Activated T-cell treated with anti-CD3 and anti-CD28 coated beads, Interleukin-2, amount 50 U/mL, for 24 hours (primary cell): ENCODE measurements at regions not wholly inside any gene's neighbourhood (a gene's known extent, or its start where the extent isn't known, plus 50 kb on each side); places are given as distances from the start of the nearest gene placed in this dataset.
"Not testable (repeated sequence)": the region's sequence is repeated elsewhere in the genome, so short reads cannot be mapped to it uniquely, and the experiment has no call there.

Experiments used
- DNase-seq: peaks from one replicate; pipeline ENCODE4 v3.0.0-alpha.2; 2020
- H3K27ac Mint-ChIP-seq: 2 replicates; pipeline ENCODE4 v1.8.0; 2020; ENCODE audit warnings: mild to moderate bottlenecking, mixed read lengths
- H3K27me3 Mint-ChIP-seq: 2 replicates; pipeline ENCODE4 v1.8.0; 2020; ENCODE audit warnings: mixed read lengths
- H3K36me3 Mint-ChIP-seq: 2 replicates; pipeline ENCODE4 v1.8.0; 2020; ENCODE audit warnings: low read depth, mixed read lengths
- H3K4me1 Mint-ChIP-seq: 2 replicates; pipeline ENCODE4 v1.8.0; 2020; ENCODE audit warnings: low read depth, mixed read lengths
- H3K4me3 Mint-ChIP-seq: 2 replicates; pipeline ENCODE4 v1.8.0; 2020; ENCODE audit warnings: mild to moderate bottlenecking, moderate library complexity, mixed read lengths
- H3K9me3 Mint-ChIP-seq: 2 replicates; pipeline ENCODE4 v1.8.0; 2020; ENCODE audit warnings: mixed read lengths

DNA sequence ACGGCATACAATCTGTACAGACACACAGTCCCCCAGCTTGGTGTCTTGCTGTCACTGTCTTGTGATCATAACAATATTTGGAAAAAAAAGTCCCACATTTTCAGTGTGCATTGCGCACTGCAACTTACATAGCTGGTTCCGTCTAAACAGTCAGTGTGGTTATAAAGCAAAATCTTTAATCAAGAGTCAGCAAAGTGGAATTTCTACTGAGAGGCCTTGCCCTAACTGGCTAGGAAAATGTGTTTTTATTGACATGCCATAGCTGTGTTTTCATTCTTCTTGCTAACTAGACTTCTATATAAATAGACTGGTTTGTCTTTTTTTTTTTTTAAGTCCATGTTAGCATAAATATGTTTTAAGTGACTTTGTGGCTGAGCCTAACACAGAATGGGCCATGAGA is 174.8 kb downstream of the POLR2M start:
- H3K27me3 Mint-ChIP-seq, result peaks cover 26% of the 10 kb centered on the region
- no peak for DNase-seq
- H3K4me3 Mint-ChIP-seq, result no peak overlapping the region
- no peaks in the 10 kb centered on the region for H3K36me3 Mint-ChIP-seq
- no peak overlapping the region for H3K27ac Mint-ChIP-seq
- H3K9me3 Mint-ChIP-seq, result no peaks in the 10 kb centered on the region
- H3K4me1 Mint-ChIP-seq, result no peaks in the 10 kb centered on the region

DNA sequence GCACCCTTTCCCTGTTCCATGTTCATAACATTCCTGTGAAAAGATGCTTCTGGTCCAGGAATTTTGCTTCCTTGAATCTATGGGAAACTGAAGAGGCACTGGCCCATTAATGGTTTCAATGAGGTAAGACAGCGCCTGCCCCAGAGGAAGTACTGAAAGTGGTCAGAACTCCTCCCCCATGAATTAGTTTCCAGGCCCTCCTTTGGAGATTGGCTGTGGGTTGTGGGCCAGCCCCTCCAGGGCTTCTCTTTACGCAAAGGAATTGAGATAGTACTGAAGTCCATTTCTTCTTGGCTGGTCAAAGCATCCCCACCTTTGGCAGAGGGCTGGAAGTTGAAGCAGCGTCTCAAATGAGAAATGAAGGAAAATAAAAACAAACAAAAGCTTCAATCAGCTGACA is 175.5 kb downstream of the POLR2M start:
- H3K4me1 Mint-ChIP-seq, result no peaks in the 10 kb centered on the region
- no peak overlapping the region for H3K27ac Mint-ChIP-seq
- peaks cover 31% of the 10 kb centered on the region for H3K27me3 Mint-ChIP-seq
- DNase-seq, result no peak
- no peak overlapping the region for H3K4me3 Mint-ChIP-seq
- H3K36me3 Mint-ChIP-seq, result no peaks in the 10 kb centered on the region
- no peaks in the 10 kb centered on the region for H3K9me3 Mint-ChIP-seq

DNA sequence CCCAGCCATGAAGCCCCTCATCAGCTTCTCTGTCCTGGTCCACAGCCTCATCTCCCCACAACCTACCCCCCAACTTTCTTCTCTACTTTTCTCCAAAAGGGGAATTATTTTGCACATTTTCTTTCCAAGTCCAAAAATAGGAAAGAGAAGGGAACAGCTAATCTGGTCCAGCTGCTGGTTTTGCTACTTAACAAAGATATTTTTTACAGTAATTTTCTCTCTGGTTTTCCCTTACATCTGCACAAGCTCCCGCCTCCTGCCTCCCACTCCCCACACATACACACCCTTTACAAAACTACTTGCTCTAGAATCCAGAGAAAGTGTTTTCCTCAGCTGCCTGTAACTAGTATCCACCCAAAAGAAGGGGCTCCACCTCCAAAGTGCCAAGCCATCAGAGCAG is 177.2 kb downstream of the POLR2M start:
- H3K9me3 Mint-ChIP-seq, result no peaks in the 10 kb centered on the region
- no peak for DNase-seq
- H3K4me3 Mint-ChIP-seq, result no peak overlapping the region
- no peak overlapping the region for H3K27ac Mint-ChIP-seq
- H3K27me3 Mint-ChIP-seq, result peaks cover 36% of the 10 kb centered on the region
- H3K36me3 Mint-ChIP-seq, result no peaks in the 10 kb centered on the region
- no peaks in the 10 kb centered on the region for H3K4me1 Mint-ChIP-seq

DNA sequence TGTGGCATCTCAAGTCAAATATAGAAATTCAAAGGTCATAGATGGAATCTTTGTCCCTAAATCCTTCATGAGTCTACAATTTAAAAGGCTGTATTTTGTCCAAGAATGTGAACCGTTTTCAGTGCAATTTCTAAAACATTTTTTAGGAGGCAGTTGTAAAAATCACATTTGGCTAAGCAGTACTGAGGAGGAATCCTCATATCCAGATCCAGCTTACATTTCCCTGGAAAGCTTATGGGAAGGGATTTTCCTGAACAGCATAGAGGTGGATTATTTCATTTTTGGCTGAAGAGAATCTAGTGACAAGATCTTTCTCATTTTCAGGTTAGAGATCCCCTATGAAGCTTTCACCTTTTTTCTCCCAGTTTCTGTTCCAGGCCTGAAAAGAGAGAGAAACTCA is 178.4 kb downstream of the POLR2M start:
- Mint-ChIP-seq H3K4me1 (no peaks in the 10 kb centered on the region), H3K4me3 (no peak overlapping the region), H3K9me3 (no peaks in the 10 kb centered on the region), H3K27me3 (peaks cover 41% of the 10 kb centered on the region), H3K36me3 (no peaks in the 10 kb centered on the region), H3K27ac (no peak overlapping the region)
- DNase-seq, result no peak

DNA sequence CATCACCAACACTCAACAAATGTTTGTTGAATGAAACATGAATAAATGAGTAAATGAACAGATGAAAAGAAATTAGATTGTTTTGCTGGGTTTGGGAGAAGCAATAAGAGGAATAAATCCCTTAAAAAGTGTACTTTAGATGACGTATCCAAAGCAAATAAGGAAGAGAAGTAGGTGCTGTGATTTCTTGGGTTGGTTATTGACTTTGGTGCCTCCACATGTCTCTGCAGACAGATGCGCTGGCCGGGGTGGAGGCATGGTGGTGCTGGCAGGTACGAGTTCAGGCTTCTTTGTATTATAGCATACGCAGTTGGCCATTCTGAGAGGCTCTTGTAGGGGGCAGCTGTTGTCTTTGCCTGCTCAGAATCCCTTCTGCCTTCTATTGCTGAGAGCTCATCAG is 178.9 kb downstream of the POLR2M start:
- DNase-seq, result no peak
- Mint-ChIP-seq H3K4me3 (no peak overlapping the region), H3K27me3 (peaks cover 42% of the 10 kb centered on the region), H3K27ac (no peak overlapping the region), H3K9me3 (no peaks in the 10 kb centered on the region), H3K36me3 (no peaks in the 10 kb centered on the region), H3K4me1 (no peaks in the 10 kb centered on the region)

DNA sequence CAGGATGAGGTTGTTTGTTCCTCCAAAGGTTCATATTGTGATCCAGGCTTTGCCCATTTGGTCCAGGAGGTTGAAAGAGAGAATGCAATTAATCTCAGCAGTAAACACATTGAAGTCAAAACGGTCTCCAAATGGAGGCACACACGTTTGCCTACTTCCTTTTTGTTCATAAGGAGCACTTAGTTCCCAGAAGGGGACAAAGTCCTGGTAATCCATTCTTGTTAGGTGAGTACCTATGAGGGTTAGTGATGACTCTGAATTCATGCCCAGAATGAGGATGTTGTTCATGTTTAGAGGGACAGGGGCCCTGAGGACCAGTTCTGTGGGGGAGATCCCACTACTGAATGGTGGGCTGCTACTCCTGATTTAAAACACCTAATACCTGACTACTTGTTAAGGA is 177.7 kb downstream of the ALDH1A2 start:
- H3K4me1 Mint-ChIP-seq, result no peaks in the 10 kb centered on the region
- H3K9me3 Mint-ChIP-seq, result no peaks in the 10 kb centered on the region
- no peak overlapping the region for H3K27ac Mint-ChIP-seq
- H3K36me3 Mint-ChIP-seq, result no peaks in the 10 kb centered on the region
- DNase-seq, result no peak
- H3K4me3 Mint-ChIP-seq, result no peak overlapping the region
- H3K27me3 Mint-ChIP-seq, result peaks cover 42% of the 10 kb centered on the region

DNA sequence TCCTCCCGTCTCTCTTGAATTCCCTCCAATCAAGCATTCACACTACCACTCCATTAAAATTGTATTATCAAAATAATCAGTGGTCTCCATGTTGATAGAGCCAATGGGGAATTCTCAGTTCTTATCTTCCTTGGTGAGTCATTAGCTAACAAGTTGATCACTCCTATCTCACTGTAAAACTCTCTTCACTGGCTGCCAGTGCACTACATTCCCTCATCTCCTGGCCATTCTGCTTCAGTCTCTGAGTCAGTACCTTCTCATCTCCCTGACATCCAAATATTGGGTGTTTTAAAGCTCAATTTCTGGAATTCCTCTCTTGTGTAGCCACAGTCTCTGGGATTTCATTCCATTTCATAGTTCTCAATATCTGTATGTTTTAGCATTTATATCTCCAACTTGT is 175.2 kb downstream of the ALDH1A2 start:
- no peaks in the 10 kb centered on the region for H3K4me1 Mint-ChIP-seq
- no peak for DNase-seq
- H3K9me3 Mint-ChIP-seq, result no peaks in the 10 kb centered on the region
- H3K27ac Mint-ChIP-seq, result no peak overlapping the region
- no peak overlapping the region for H3K4me3 Mint-ChIP-seq
- H3K36me3 Mint-ChIP-seq, result no peaks in the 10 kb centered on the region
- H3K27me3 Mint-ChIP-seq, result peaks cover 35% of the 10 kb centered on the region

DNA sequence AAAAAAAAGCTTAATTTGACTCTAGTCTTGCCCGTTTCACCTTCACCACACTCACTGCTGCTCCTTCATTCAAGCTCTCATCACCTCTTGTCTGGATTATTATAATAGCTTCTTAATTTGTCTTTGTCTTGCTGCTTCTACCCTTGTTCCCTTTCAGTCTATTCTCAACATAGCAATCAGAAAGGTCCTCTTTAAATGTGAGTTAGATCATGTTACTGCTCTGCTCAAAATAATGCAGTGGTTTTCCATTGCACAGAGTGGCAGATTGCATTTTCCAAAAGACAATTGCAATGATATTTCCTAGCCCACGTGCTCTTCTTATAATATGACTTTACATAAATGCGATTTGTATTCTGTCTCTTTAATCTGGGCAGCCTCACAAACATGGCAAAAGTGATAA is 174.6 kb downstream of the ALDH1A2 start:
- H3K4me3 Mint-ChIP-seq, result no peak overlapping the region
- peaks cover 30% of the 10 kb centered on the region for H3K27me3 Mint-ChIP-seq
- H3K9me3 Mint-ChIP-seq, result no peaks in the 10 kb centered on the region
- no peaks in the 10 kb centered on the region for H3K36me3 Mint-ChIP-seq
- no peaks in the 10 kb centered on the region for H3K4me1 Mint-ChIP-seq
- H3K27ac Mint-ChIP-seq, result no peak overlapping the region
- no peak for DNase-seq

DNA sequence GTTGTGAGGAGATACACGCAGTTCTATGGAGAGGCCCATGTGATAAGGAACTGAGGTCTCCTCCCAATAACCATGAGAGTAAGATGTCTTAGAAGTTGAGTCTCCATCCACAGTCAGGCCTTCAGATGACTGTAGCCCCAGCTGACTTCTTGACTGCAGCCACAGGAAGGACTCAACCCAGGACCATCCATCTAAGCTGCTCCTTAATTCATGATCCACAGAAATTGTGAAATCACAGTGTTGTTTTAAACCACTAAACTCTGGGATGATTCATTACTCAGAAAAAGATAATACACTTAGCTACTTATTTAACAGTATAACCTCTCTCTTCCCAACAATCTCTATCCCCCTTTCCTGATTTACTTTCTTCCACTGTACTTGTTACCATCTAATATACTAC is 173.3 kb downstream of the ALDH1A2 start:
- H3K27me3 Mint-ChIP-seq, result peaks cover 23% of the 10 kb centered on the region
- no peak for DNase-seq
- no peak overlapping the region for H3K4me3 Mint-ChIP-seq

DNA sequence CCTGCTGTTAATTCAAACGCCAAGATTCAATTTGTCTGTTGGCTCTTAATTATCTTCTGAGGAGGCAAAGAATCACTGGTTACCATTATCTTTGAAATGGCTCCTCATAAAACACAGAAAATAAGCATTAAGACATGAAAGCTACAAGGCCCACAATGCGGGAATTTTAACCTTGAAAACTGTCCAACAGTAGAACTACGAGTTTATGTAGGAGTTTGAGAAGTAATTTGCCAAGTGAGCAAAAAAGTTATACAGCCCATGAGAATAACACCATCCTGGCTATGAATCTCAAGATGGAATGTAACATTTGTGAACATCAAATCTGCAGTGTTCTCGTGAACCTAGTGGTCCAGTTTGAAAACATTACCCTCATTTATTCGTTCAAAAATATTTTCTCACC is 172.5 kb downstream of the ALDH1A2 start:
- peaks cover 15% of the 10 kb centered on the region for H3K27me3 Mint-ChIP-seq
- H3K36me3 Mint-ChIP-seq, result no peaks in the 10 kb centered on the region
- no peak overlapping the region for H3K27ac Mint-ChIP-seq

More for the DNA sequence above, 173.3 kb downstream of the ALDH1A2 start:
- Mint-ChIP-seq H3K36me3 (no peaks in the 10 kb centered on the region), H3K9me3 (no peaks in the 10 kb centered on the region), H3K4me1 (no peaks in the 10 kb centered on the region), H3K27ac (no peak overlapping the region)

DNA sequence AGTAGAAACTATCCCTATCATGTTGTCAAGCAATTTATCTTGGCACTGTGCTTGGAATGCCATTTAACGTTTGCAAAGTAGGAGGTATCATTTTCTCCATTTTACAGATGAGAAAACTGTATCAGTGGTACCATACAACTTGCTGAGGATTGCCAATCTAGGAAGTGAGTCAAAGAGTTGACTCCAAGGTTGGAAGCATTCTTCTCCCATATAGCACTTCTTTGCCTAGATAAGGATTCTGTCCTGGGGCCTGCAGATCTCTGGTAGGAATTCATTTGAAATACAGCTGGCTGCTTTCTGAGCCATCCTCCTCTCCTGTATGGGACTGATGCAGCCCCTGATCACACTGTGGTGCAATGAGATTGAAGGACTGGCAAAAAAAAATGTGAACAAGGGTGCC is 170.2 kb downstream of the ALDH1A2 start:
- H3K4me3 Mint-ChIP-seq, result no peak overlapping the region
- DNase-seq, result no peak
- no peak overlapping the region for H3K27ac Mint-ChIP-seq
- no peaks in the 10 kb centered on the region for H3K36me3 Mint-ChIP-seq
- H3K4me1 Mint-ChIP-seq, result no peaks in the 10 kb centered on the region
- H3K9me3 Mint-ChIP-seq, result no peaks in the 10 kb centered on the region
- peaks cover 10% of the 10 kb centered on the region for H3K27me3 Mint-ChIP-seq

More for the DNA sequence above, 172.5 kb downstream of the ALDH1A2 start:
- H3K9me3 Mint-ChIP-seq, result no peaks in the 10 kb centered on the region
- no peak overlapping the region for H3K4me3 Mint-ChIP-seq
- no peaks in the 10 kb centered on the region for H3K4me1 Mint-ChIP-seq
- DNase-seq, result no peak

DNA sequence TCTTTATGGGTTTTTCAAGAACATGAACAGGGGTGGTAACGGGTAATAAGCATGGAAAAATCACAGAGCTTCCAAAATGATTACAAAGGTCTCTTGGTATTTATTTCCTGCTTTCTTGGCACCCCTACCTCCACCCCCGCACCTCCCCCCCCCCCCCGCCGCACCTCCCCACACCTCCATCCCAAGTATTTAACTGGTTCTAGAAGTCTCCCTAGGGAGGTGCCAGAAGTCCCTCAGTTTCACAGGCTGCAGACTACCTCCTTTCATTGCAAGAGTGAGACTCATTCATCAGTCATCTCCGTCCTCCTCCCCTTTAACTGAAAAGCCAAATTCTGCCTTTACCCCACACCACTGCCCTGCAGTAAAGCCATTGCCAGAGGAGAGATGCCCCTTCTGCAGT is 169.4 kb downstream of the ALDH1A2 start:
- DNase-seq, result no peak
- no peaks in the 10 kb centered on the region for H3K36me3 Mint-ChIP-seq

DNA sequence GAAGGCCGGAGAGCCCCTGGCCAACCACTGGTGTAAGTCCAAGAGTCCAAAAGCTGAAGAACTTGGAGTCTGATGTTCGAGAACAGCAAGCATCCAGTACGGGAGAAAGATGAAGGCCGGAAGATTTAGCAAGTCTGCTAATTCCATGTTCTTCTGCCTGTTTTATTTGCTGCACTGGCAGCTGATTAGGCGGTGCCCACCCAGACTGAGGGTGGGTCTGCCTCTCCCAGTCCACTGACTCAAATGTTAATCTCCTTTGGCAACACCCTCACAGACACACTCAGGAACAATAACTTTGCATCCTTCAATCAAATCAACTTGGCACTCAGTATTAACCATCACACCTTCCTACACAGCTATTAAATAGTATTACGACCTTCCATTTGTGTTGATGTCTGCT is 168.6 kb downstream of the ALDH1A2 start:
- H3K36me3 Mint-ChIP-seq, H3K9me3 Mint-ChIP-seq, DNase-seq, H3K27ac Mint-ChIP-seq, H3K4me3 Mint-ChIP-seq, H3K4me1 Mint-ChIP-seq: not testable (repeated sequence)
- H3K27me3 Mint-ChIP-seq, result peaks cover 13% of the 10 kb centered on the region

More for the DNA sequence above, 169.4 kb downstream of the ALDH1A2 start:
- Mint-ChIP-seq H3K27me3 (peaks cover 13% of the 10 kb centered on the region), H3K27ac (no peak overlapping the region), H3K9me3 (no peaks in the 10 kb centered on the region), H3K4me1 (no peaks in the 10 kb centered on the region), H3K4me3 (no peak overlapping the region)

DNA sequence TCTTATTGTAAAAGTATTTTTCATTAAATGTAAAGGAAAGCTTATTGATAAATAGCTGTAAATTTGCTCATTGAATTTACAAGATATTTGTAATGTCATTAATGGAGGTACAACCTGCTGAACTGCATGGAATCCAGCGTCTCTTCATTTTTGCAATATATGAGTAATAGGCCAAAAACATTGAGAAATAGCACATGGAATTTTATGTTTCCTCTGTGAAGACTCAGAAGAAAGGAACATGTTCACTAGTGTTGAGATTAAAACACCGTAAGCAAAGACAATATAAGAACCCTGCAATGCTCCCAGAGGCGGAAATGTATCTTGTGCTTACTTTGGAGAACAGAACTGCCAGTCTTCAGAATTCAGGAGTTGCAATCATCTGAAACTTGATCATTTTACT is 167.6 kb downstream of the ALDH1A2 start:
- no peaks in the 10 kb centered on the region for H3K4me1 Mint-ChIP-seq
- no peak for DNase-seq
- no peaks in the 10 kb centered on the region for H3K9me3 Mint-ChIP-seq
- H3K27ac Mint-ChIP-seq, result no peak overlapping the region
- no peak overlapping the region for H3K4me3 Mint-ChIP-seq
- H3K36me3 Mint-ChIP-seq, result no peaks in the 10 kb centered on the region
- peaks cover 13% of the 10 kb centered on the region for H3K27me3 Mint-ChIP-seq

DNA sequence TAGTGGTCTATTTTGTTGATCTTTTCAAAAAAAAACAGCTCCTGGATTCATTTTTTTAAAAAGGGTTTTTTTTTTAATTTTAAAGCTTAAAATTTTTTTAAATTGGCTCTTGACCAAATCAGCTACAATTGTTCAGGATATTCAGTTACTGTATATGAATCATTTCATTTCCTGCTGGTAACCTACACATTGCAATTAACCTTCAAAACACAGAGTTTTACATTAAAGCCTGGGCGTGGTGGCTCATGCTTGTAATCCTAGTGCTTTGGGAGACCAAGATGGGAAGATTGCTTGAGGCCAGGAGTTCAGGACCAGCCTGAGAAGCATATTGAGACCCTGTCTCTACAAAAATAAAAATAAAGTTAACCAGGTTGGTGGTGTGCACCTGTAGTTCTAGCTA is 163.4 kb downstream of the ALDH1A2 start:
- Mint-ChIP-seq H3K36me3 (no peaks in the 10 kb centered on the region), H3K27ac (no peak overlapping the region), H3K4me1 (no peaks in the 10 kb centered on the region), H3K4me3 (no peak overlapping the region), H3K27me3 (peaks cover 29% of the 10 kb centered on the region), H3K9me3 (no peaks in the 10 kb centered on the region)
- no peak for DNase-seq
